Caki2 (cell line): ENCODE measurements at regions not wholly inside any gene's neighbourhood (a gene's known extent, or its start where the extent isn't known, plus 50 kb on each side); places are given as distances from the start of the nearest gene placed in this dataset.
"Not testable (repeated sequence)": the region's sequence is repeated elsewhere in the genome, so short reads cannot be mapped to it uniquely, and the experiment has no call there.

Source experiments
- DNase-seq: peaks from one replicate; pipeline ENCODE4 v3.0.0-alpha.2; 2015; ENCODE audit warnings: low read depth
- in situ Hi-C: cut with HindIII; loops from 2 replicates; pipeline ENCODE4 v1.10.0; 2016; ENCODE audit warnings: low sequenced_read_pairs, low pct_unique_long_range_greater_than_20kb, mixed read lengths

- in situ Hi-C loops, result no loop called here
- DNase-seq, result no peak
Observed at GRCh38 chr1:106319612-106320011, 736.9 kb upstream of the PRMT6 start.

GRCh38 chr1:106325600-106325999 lies 730.9 kb upstream of the PRMT6 start:
- DNase-seq, result no peak
- in situ Hi-C loops, result no loop called here

- DNase-seq, result no peak
- in situ Hi-C loops, result no loop called here
Observed at GRCh38 chr1:106344494-106344893, 712.0 kb upstream of the PRMT6 start.

GRCh38 chr1:106360252-106360651 lies 696.2 kb upstream of the PRMT6 start:
- no peak for DNase-seq
- in situ Hi-C loops, result no loop called here

GRCh38 chr1:106366627-106367319 lies 689.7 kb upstream of the PRMT6 start:
- no peak for DNase-seq
- in situ Hi-C loops, result no loop called here

- in situ Hi-C loops, result no loop called here
- no peak for DNase-seq
Observed at GRCh38 chr1:106378261-106378660, 678.2 kb upstream of the PRMT6 start.

GRCh38 chr1:106380772-106381171 lies 675.7 kb upstream of the PRMT6 start:
- no peak for DNase-seq
- in situ Hi-C loops, result no loop called here

GRCh38 chr1:106389160-106389559 lies 667.3 kb upstream of the PRMT6 start:
- DNase-seq, in situ Hi-C loops: not testable (repeated sequence)

GRCh38 chr1:106393046-106393445 lies 663.4 kb upstream of the PRMT6 start:
- DNase-seq, result no peak
- in situ Hi-C loops, result no loop called here

- DNase-seq, result peak; percentile 15
- in situ Hi-C loops, result no loop called here
Observed at GRCh38 chr1:106396020-106396419, 660.5 kb upstream of the PRMT6 start.

GRCh38 chr1:106398391-106398790 lies 658.1 kb upstream of the PRMT6 start:
- in situ Hi-C loops, result no loop called here
- no peak for DNase-seq

GRCh38 chr1:106406114-106406513 lies 650.4 kb upstream of the PRMT6 start:
- no peak for DNase-seq
- in situ Hi-C loops, result no loop called here

GRCh38 chr1:106412321-106412720 lies 644.2 kb upstream of the PRMT6 start:
- DNase-seq, in situ Hi-C loops: not testable (repeated sequence)

GRCh38 chr1:106435269-106435668 lies 621.2 kb upstream of the PRMT6 start:
- peak; percentile 6 for DNase-seq
- in situ Hi-C loops, result no loop called here

GRCh38 chr1:106439475-106439874 lies 617.0 kb upstream of the PRMT6 start:
- DNase-seq, result peak; percentile 42
- in situ Hi-C loops, result no loop called here

GRCh38 chr1:106447466-106447865 lies 609.0 kb upstream of the PRMT6 start:
- no peak for DNase-seq
- in situ Hi-C loops, result no loop called here

- no peak for DNase-seq
- in situ Hi-C loops, result no loop called here
Observed at GRCh38 chr1:106456832-106457231, 599.6 kb upstream of the PRMT6 start.

GRCh38 chr1:106457368-106457767 lies 599.1 kb upstream of the PRMT6 start:
- DNase-seq, result no peak
- in situ Hi-C loops, result no loop called here

GRCh38 chr1:106458866-106459265 lies 597.6 kb upstream of the PRMT6 start:
- in situ Hi-C loops, result no loop called here
- no peak for DNase-seq

- in situ Hi-C loops, result no loop called here
- no peak for DNase-seq
Observed at GRCh38 chr1:106459418-106459817, 597.1 kb upstream of the PRMT6 start.
